ENCODE measurements at regions not wholly inside any gene's neighbourhood (a gene's known extent, or its start where the extent isn't known, plus 50 kb on each side); places are given as distances from the start of the nearest gene placed in this dataset.

DNA sequence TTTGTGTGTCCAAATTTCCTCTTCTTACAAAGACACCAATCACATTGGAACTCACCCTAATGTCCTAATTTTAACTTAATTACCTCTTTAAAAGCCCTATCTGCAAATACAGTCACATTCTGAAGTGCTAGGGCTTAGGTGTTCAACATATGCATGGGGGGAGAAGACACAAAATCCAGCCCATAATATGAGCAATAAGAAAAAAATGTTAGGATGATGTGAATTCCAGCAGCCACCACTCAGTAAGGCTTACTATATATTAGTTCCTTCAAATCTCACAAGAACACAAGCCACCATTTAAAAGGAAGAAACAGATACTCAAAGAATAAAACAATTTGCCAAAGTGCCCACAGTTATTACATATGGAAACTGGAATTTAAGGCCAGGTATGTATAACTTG is 285.7 kb downstream of the EPHA4 start:
- no peak overlapping the region for H4K8ac ChIP-seq (ENCODE audit: low read depth, low read length)
- H3K23ac ChIP-seq (ENCODE audit: low read length) = no peak overlapping the region
- DNase-seq = no peak
- H3K27me3 ChIP-seq (ENCODE audit: insufficient read depth, low read length, poor library complexity) = no peaks in the 10 kb centered on the region
- no peak overlapping the region for H2BK120ac ChIP-seq (ENCODE audit: low read depth, low read length)
- no peaks in the 10 kb centered on the region for H3K4me1 ChIP-seq (ENCODE audit: control insufficient read depth, low read depth, low read length)
- H3K4me2 ChIP-seq (ENCODE audit: low read length) = no peak overlapping the region
- H3K36me3 ChIP-seq (ENCODE audit: control insufficient read depth, insufficient read depth, low read length) = no peaks in the 10 kb centered on the region
- H3K4ac ChIP-seq (ENCODE audit: low read depth, low read length) = no peak overlapping the region
- no peaks in the 10 kb centered on the region for H3K79me1 ChIP-seq (ENCODE audit: low read length)
- no peak overlapping the region for H3K18ac ChIP-seq (ENCODE audit: low read length)
- H3K79me2 ChIP-seq (ENCODE audit: control insufficient read depth, insufficient read depth, low read length) = no peaks in the 10 kb centered on the region
- no peak overlapping the region for H4K5ac ChIP-seq (ENCODE audit: low read length)
- H2AK5ac ChIP-seq (ENCODE audit: low read length) = no peak overlapping the region
- H3K27ac ChIP-seq (ENCODE audit: low read depth, low read length) = no peak overlapping the region
- no peak overlapping the region for H3K56ac ChIP-seq (ENCODE audit: low read length)
- no peak overlapping the region for H2BK5ac ChIP-seq (ENCODE audit: low read length)
- H2BK15ac ChIP-seq (replicated peaks; ENCODE audit: low read depth) = no peak overlapping the region
- H3K4me3 ChIP-seq (ENCODE audit: low read length) = no peak overlapping the region
- H3K9ac ChIP-seq (ENCODE audit: low read length) = no peak overlapping the region

- Histone ChIP-seq H3K4me3 (ENCODE audit: low read length) (no peak overlapping the region), H3K27ac (ENCODE audit: low read depth, low read length) (no peak overlapping the region), H2AK5ac (ENCODE audit: low read length) (no peak overlapping the region), H2BK15ac (replicated peaks; ENCODE audit: low read depth) (peak overlapping the region; percentile 7), H2BK120ac (ENCODE audit: low read depth, low read length) (no peak overlapping the region), H3K56ac (ENCODE audit: low read length) (no peak overlapping the region), H3K4me1 (ENCODE audit: control insufficient read depth, low read depth, low read length) (no peaks in the 10 kb centered on the region), H3K18ac (ENCODE audit: low read length) (no peak overlapping the region), H3K79me2 (ENCODE audit: control insufficient read depth, insufficient read depth, low read length) (no peaks in the 10 kb centered on the region), H3K23ac (ENCODE audit: low read length) (no peak overlapping the region), H3K4ac (ENCODE audit: low read depth, low read length) (no peak overlapping the region), H4K5ac (ENCODE audit: low read length) (no peak overlapping the region), H4K8ac (ENCODE audit: low read depth, low read length) (no peak overlapping the region), H2BK5ac (ENCODE audit: low read length) (no peak overlapping the region), H3K79me1 (ENCODE audit: low read length) (no peaks in the 10 kb centered on the region), H3K9ac (ENCODE audit: low read length) (no peak overlapping the region), H3K36me3 (ENCODE audit: control insufficient read depth, insufficient read depth, low read length) (no peaks in the 10 kb centered on the region), H3K4me2 (ENCODE audit: low read length) (no peak overlapping the region), H3K27me3 (ENCODE audit: insufficient read depth, low read length, poor library complexity) (no peaks in the 10 kb centered on the region)
- WGBS (ENCODE audit: extremely low coverage, insufficient coverage, low lambda C conversion rate) = no CpG with 5 or more reads among the region's 3 CpGs
- peak; percentile 72 for DNase-seq
Observed at GRCh38 chr2:221289389-221289788, 282.7 kb downstream of the EPHA4 start.

DNA sequence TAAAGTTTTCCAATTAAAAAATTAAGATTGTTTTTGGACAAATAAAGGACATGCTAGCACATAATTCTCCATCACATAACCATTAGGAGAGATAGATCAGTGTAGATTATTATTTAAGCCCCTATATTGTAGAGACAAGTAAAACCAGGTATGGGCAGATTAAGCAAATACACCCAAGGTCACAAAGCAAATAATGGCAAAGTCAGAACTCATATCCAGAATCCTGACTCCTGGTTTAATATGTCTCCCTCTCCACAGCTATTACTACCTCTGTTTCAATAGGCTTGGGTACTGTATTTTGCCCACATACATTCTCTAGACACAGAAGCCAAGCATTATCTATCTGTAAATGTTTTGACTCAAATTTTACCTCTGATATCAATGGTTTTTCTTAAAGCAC is 282.3 kb downstream of the EPHA4 start:
- no peak overlapping the region for H3K56ac ChIP-seq (ENCODE audit: low read length)
- H3K79me1 ChIP-seq (ENCODE audit: low read length) = no peaks in the 10 kb centered on the region
- H3K36me3 ChIP-seq (ENCODE audit: control insufficient read depth, insufficient read depth, low read length) = no peaks in the 10 kb centered on the region
- H3K9ac ChIP-seq (ENCODE audit: low read length) = no peak overlapping the region
- no peak overlapping the region for H2AK5ac ChIP-seq (ENCODE audit: low read length)
- no peaks in the 10 kb centered on the region for H3K79me2 ChIP-seq (ENCODE audit: control insufficient read depth, insufficient read depth, low read length)
- peak overlapping the region; percentile 7 for H2BK15ac ChIP-seq (replicated peaks; ENCODE audit: low read depth)
- no peak overlapping the region for H4K5ac ChIP-seq (ENCODE audit: low read length)
- H3K4me2 ChIP-seq (ENCODE audit: low read length) = no peak overlapping the region
- H3K4me3 ChIP-seq (ENCODE audit: low read length) = no peak overlapping the region
- no peak overlapping the region for H3K18ac ChIP-seq (ENCODE audit: low read length)
- H3K4me1 ChIP-seq (ENCODE audit: control insufficient read depth, low read depth, low read length) = no peaks in the 10 kb centered on the region
- H4K8ac ChIP-seq (ENCODE audit: low read depth, low read length) = no peak overlapping the region
- no peak overlapping the region for H3K23ac ChIP-seq (ENCODE audit: low read length)
- no peaks in the 10 kb centered on the region for H3K27me3 ChIP-seq (ENCODE audit: insufficient read depth, low read length, poor library complexity)
- H3K27ac ChIP-seq (ENCODE audit: low read depth, low read length) = no peak overlapping the region
- no peak overlapping the region for H2BK5ac ChIP-seq (ENCODE audit: low read length)
- H3K4ac ChIP-seq (ENCODE audit: low read depth, low read length) = no peak overlapping the region
- DNase-seq = no peak
- no peak overlapping the region for H2BK120ac ChIP-seq (ENCODE audit: low read depth, low read length)

- no CpG with 5 or more reads among the region's 6 CpGs for WGBS (ENCODE audit: extremely low coverage, insufficient coverage, low lambda C conversion rate)
- H4K8ac ChIP-seq (ENCODE audit: low read depth, low read length) = no peak overlapping the region
- H3K27me3 ChIP-seq (ENCODE audit: insufficient read depth, low read length, poor library complexity) = no peaks in the 10 kb centered on the region
- no peak overlapping the region for H3K4ac ChIP-seq (ENCODE audit: low read depth, low read length)
- H3K9ac ChIP-seq (ENCODE audit: low read length) = no peak overlapping the region
- H3K36me3 ChIP-seq (ENCODE audit: control insufficient read depth, insufficient read depth, low read length) = no peaks in the 10 kb centered on the region
- no peak overlapping the region for H4K5ac ChIP-seq (ENCODE audit: low read length)
- H2AK5ac ChIP-seq (ENCODE audit: low read length) = no peak overlapping the region
- no peaks in the 10 kb centered on the region for H3K79me2 ChIP-seq (ENCODE audit: control insufficient read depth, insufficient read depth, low read length)
- no peak overlapping the region for H3K23ac ChIP-seq (ENCODE audit: low read length)
- no peak overlapping the region for H3K4me3 ChIP-seq (ENCODE audit: low read length)
- H3K27ac ChIP-seq (ENCODE audit: low read depth, low read length) = no peak overlapping the region
- DNase-seq = peak; percentile 18
- no peaks in the 10 kb centered on the region for H3K79me1 ChIP-seq (ENCODE audit: low read length)
- no peak overlapping the region for H2BK5ac ChIP-seq (ENCODE audit: low read length)
- H2BK15ac ChIP-seq (replicated peaks; ENCODE audit: low read depth) = no peak overlapping the region
- H2BK120ac ChIP-seq (ENCODE audit: low read depth, low read length) = no peak overlapping the region
- no peak overlapping the region for H3K18ac ChIP-seq (ENCODE audit: low read length)
- no peak overlapping the region for H3K56ac ChIP-seq (ENCODE audit: low read length)
- H3K4me1 ChIP-seq (ENCODE audit: control insufficient read depth, low read depth, low read length) = no peaks in the 10 kb centered on the region
- H3K4me2 ChIP-seq (ENCODE audit: low read length) = no peak overlapping the region
Observed at GRCh38 chr2:221293949-221294742, 278.0 kb downstream of the EPHA4 start.

DNA sequence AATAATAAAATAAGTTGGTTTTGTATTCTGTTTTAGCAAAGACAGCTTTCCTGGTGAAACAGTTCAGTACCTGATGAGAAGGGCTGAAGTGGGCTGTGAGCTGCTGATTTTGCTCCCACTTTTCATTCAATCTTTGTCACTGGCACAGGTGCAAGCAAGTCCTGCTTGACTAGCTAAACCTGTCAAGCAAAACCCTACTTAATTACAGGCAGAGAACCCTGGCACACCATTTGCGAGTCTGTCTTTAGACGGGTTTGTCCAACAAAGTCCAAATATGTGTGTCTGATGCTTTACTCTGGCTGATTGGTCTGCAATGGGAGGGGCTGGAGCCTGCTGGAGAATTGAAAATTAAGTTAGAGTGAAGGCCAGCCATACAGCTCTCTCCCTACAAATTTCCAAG is 267.2 kb downstream of the EPHA4 start:
- no peak overlapping the region for H3K23ac ChIP-seq (ENCODE audit: low read length)
- H3K4me1 ChIP-seq (ENCODE audit: control insufficient read depth, low read depth, low read length) = peaks cover 2% of the 10 kb centered on the region
- no peak overlapping the region for H3K4ac ChIP-seq (ENCODE audit: low read depth, low read length)
- no peak overlapping the region for H3K4me3 ChIP-seq (ENCODE audit: low read length)
- WGBS (ENCODE audit: extremely low coverage, insufficient coverage, low lambda C conversion rate) = no CpG with 5 or more reads among the region's 2 CpGs
- no peak overlapping the region for H4K8ac ChIP-seq (ENCODE audit: low read depth, low read length)
- H4K5ac ChIP-seq (ENCODE audit: low read length) = no peak overlapping the region
- no peaks in the 10 kb centered on the region for H3K79me1 ChIP-seq (ENCODE audit: low read length)
- no peak for DNase-seq
- no peaks in the 10 kb centered on the region for H3K27me3 ChIP-seq (ENCODE audit: insufficient read depth, low read length, poor library complexity)
- no peak overlapping the region for H3K4me2 ChIP-seq (ENCODE audit: low read length)
- no peak overlapping the region for H2BK15ac ChIP-seq (replicated peaks; ENCODE audit: low read depth)
- H2AK5ac ChIP-seq (ENCODE audit: low read length) = no peak overlapping the region
- no peak overlapping the region for H3K27ac ChIP-seq (ENCODE audit: low read depth, low read length)
- H2BK120ac ChIP-seq (ENCODE audit: low read depth, low read length) = no peak overlapping the region
- H2BK5ac ChIP-seq (ENCODE audit: low read length) = no peak overlapping the region
- no peak overlapping the region for H3K18ac ChIP-seq (ENCODE audit: low read length)
- H3K36me3 ChIP-seq (ENCODE audit: control insufficient read depth, insufficient read depth, low read length) = no peaks in the 10 kb centered on the region
- H3K79me2 ChIP-seq (ENCODE audit: control insufficient read depth, insufficient read depth, low read length) = no peaks in the 10 kb centered on the region
- no peak overlapping the region for H3K56ac ChIP-seq (ENCODE audit: low read length)
- no peak overlapping the region for H3K9ac ChIP-seq (ENCODE audit: low read length)

- Histone ChIP-seq H3K36me3 (ENCODE audit: control insufficient read depth, insufficient read depth, low read length) (no peaks in the 10 kb centered on the region), H3K9ac (ENCODE audit: low read length) (no peak overlapping the region), H4K5ac (ENCODE audit: low read length) (no peak overlapping the region), H3K4me1 (ENCODE audit: control insufficient read depth, low read depth, low read length) (peaks cover 2% of the 10 kb centered on the region), H3K18ac (ENCODE audit: low read length) (no peak overlapping the region), H3K27me3 (ENCODE audit: insufficient read depth, low read length, poor library complexity) (no peaks in the 10 kb centered on the region), H2BK5ac (ENCODE audit: low read length) (no peak overlapping the region), H3K79me2 (ENCODE audit: control insufficient read depth, insufficient read depth, low read length) (no peaks in the 10 kb centered on the region), H3K79me1 (ENCODE audit: low read length) (no peaks in the 10 kb centered on the region), H3K23ac (ENCODE audit: low read length) (no peak overlapping the region), H2BK15ac (replicated peaks; ENCODE audit: low read depth) (no peak overlapping the region), H3K4me3 (ENCODE audit: low read length) (no peak overlapping the region), H3K56ac (ENCODE audit: low read length) (no peak overlapping the region), H3K4me2 (ENCODE audit: low read length) (no peak overlapping the region), H3K4ac (ENCODE audit: low read depth, low read length) (no peak overlapping the region), H2AK5ac (ENCODE audit: low read length) (no peak overlapping the region), H2BK120ac (ENCODE audit: low read depth, low read length) (no peak overlapping the region), H3K27ac (ENCODE audit: low read depth, low read length) (no peak overlapping the region), H4K8ac (ENCODE audit: low read depth, low read length) (no peak overlapping the region)
- DNase-seq = no peak
- WGBS (ENCODE audit: extremely low coverage, insufficient coverage, low lambda C conversion rate) = no CpG with 5 or more reads among the region's 4 CpGs
Observed at GRCh38 chr2:221308507-221309066, 263.5 kb downstream of the EPHA4 start.

Measured in mesendoderm (in vitro differentiated cells).